ENCODE measurements at regions not wholly inside any gene's neighbourhood (a gene's known extent, or its start where the extent isn't known, plus 50 kb on each side); places are given as distances from the start of the nearest gene placed in this dataset.
A peak's percentile ranks its signal among the peaks of the same experiment; 100 is the strongest.
"Not testable (repeated sequence)": the region's sequence is repeated elsewhere in the genome, so short reads cannot be mapped to it uniquely, and the experiment has no call there.

- DNase-seq: peak in 2 of 4 experiments; percentile 3
These were observed 159.1 kb upstream of the WDR1 start for GRCh38 chr4:10275696-10276095.

- DNase-seq: no peak
These were observed 156.4 kb upstream of the WDR1 start for GRCh38 chr4:10273030-10273429.

GRCh38 chr4:10272511-10272910 lies 155.9 kb upstream of the WDR1 start:
- no peak for DNase-seq

- no peak for DNase-seq
These were observed 150.5 kb upstream of the WDR1 start for GRCh38 chr4:10267066-10267465.

- DNase-seq: no peak
These were observed 144.2 kb upstream of the WDR1 start for GRCh38 chr4:10260777-10261176.

GRCh38 chr4:10259976-10260375 lies 143.4 kb upstream of the WDR1 start:
- DNase-seq: no peak

- no peak for DNase-seq
These were observed 139.6 kb upstream of the WDR1 start for GRCh38 chr4:10256203-10256602.

GRCh38 chr4:10253765-10254164 lies 137.2 kb upstream of the WDR1 start:
- DNase-seq: no peak

GRCh38 chr4:10245751-10246150 lies 129.2 kb upstream of the WDR1 start:
- peak; percentile 31 to 74 (median 44) for DNase-seq

- DNase-seq: peak in 1 of 4 experiments; percentile 0
These were observed 127.3 kb upstream of the WDR1 start for GRCh38 chr4:10243856-10244255.

- no peak for DNase-seq
These were observed 124.1 kb upstream of the WDR1 start for GRCh38 chr4:10240691-10241090.

GRCh38 chr4:10239982-10240654 lies 123.5 kb upstream of the WDR1 start:
- peak in 1 of 4 experiments; percentile 0 for DNase-seq

- peak in 1 of 4 experiments; percentile 0 for DNase-seq
These were observed 120.5 kb upstream of the WDR1 start for GRCh38 chr4:10237131-10237530.

- no peak for DNase-seq
These were observed 115.5 kb upstream of the WDR1 start for GRCh38 chr4:10232114-10232513.

- no peak for DNase-seq
These were observed 110.2 kb upstream of the WDR1 start for GRCh38 chr4:10226756-10227155.

GRCh38 chr4:10225096-10225495 lies 108.5 kb upstream of the WDR1 start:
- peak in 1 of 4 experiments; percentile 28 for DNase-seq

- no peak for DNase-seq
These were observed 107.2 kb upstream of the WDR1 start for GRCh38 chr4:10223782-10224181.

GRCh38 chr4:10213481-10213880 lies 96.9 kb upstream of the WDR1 start:
- not testable (repeated sequence) for DNase-seq

- DNase-seq: no peak
These were observed 96.3 kb upstream of the WDR1 start for GRCh38 chr4:10212901-10213300.

GRCh38 chr4:10212400-10212799 lies 95.8 kb upstream of the WDR1 start:
- no peak for DNase-seq

- peak in 1 of 4 experiments; percentile 0 for DNase-seq
These were observed 90.5 kb upstream of the WDR1 start for GRCh38 chr4:10207116-10207515.

- DNase-seq: peak in 1 of 4 experiments; percentile 1
These were observed 88.6 kb upstream of the WDR1 start for GRCh38 chr4:10205223-10205622.

- DNase-seq: peak in 1 of 4 experiments; percentile 0
These were observed 87.9 kb upstream of the WDR1 start for GRCh38 chr4:10204401-10205058.

- DNase-seq: peak in 2 of 4 experiments; percentile 0
These were observed 87.3 kb upstream of the WDR1 start for GRCh38 chr4:10203851-10204250.
